Activated CD4-positive, alpha-beta T cell treated with anti-CD3 and anti-CD28 coated beads, Interleukin-2, amount 10 ng/mL, durations not matched to agents 24 days and 14 days (primary cell): ENCODE measurements at regions not wholly inside any gene's neighbourhood (a gene's known extent, or its start where the extent isn't known, plus 50 kb on each side); places are given as distances from the start of the nearest gene placed in this dataset.
"Not testable (repeated sequence)": the region's sequence is repeated elsewhere in the genome, so short reads cannot be mapped to it uniquely, and the experiment has no call there.

ENCODE experiments used
- DNase-seq: peaks from one replicate; pipeline ENCODE4 v3.0.0; 2022
- H3K27ac Mint-ChIP-seq: one replicate; pipeline ENCODE4 v1.8.0; 2022; ENCODE audit warnings: mild to moderate bottlenecking, mixed read lengths
- H3K27me3 Mint-ChIP-seq: one replicate; pipeline ENCODE4 v1.8.0; 2022; ENCODE audit warnings: mixed read lengths
- H3K36me3 Mint-ChIP-seq: one replicate; pipeline ENCODE4 v1.8.0; 2022; ENCODE audit warnings: low read depth, mild to moderate bottlenecking, mixed read lengths
- H3K4me1 Mint-ChIP-seq: one replicate; pipeline ENCODE4 v1.8.0; 2021; ENCODE audit warnings: mixed read lengths
- H3K4me3 Mint-ChIP-seq: one replicate; pipeline ENCODE4 v1.8.0; 2022; ENCODE audit warnings: mild to moderate bottlenecking, moderate library complexity, mixed read lengths
- H3K9me3 Mint-ChIP-seq: one replicate; pipeline ENCODE4 v1.8.0; 2021; ENCODE audit warnings: mixed read lengths
- intact Hi-C: fragments of 100-400 bp; cut with micrococcal nuclease; formaldehyde crosslinking; loops from one replicate; pipeline ENCODE4 v1.15.1; 2023

- H3K4me3 Mint-ChIP-seq: no peak overlapping the region
- H3K9me3 Mint-ChIP-seq: no peaks in the 10 kb centered on the region
- H3K4me1 Mint-ChIP-seq: no peaks in the 10 kb centered on the region
- intact Hi-C loops: no loop called here
- no peak overlapping the region for H3K27ac Mint-ChIP-seq
- H3K27me3 Mint-ChIP-seq: peaks cover 13% of the 10 kb centered on the region
- no peaks in the 10 kb centered on the region for H3K36me3 Mint-ChIP-seq
- no peak for DNase-seq
Measured at GRCh38 chr21:15119486-15119885, 54.7 kb upstream of the NRIP1 start.

GRCh38 chr21:15121097-15121654 lies 56.4 kb upstream of the NRIP1 start:
- no peak overlapping the region for H3K27ac Mint-ChIP-seq
- no peak for DNase-seq
- no peak overlapping the region for H3K4me3 Mint-ChIP-seq
- no peaks in the 10 kb centered on the region for H3K36me3 Mint-ChIP-seq
- intact Hi-C loops: no loop called here
- no peaks in the 10 kb centered on the region for H3K4me1 Mint-ChIP-seq
- H3K27me3 Mint-ChIP-seq: peaks cover 13% of the 10 kb centered on the region
- H3K9me3 Mint-ChIP-seq: no peaks in the 10 kb centered on the region

GRCh38 chr21:15121655-15122120 lies 56.9 kb upstream of the NRIP1 start:
- Mint-ChIP-seq H3K4me3 (no peak overlapping the region), H3K27me3 (peaks cover 13% of the 10 kb centered on the region), H3K4me1 (no peaks in the 10 kb centered on the region), H3K9me3 (no peaks in the 10 kb centered on the region), H3K36me3 (no peaks in the 10 kb centered on the region), H3K27ac (no peak overlapping the region)
- intact Hi-C loops: no loop called here
- no peak for DNase-seq

- intact Hi-C loops: no loop called here
- no peak overlapping the region for H3K4me3 Mint-ChIP-seq
- DNase-seq: no peak
- no peak overlapping the region for H3K27ac Mint-ChIP-seq
- H3K36me3 Mint-ChIP-seq: no peaks in the 10 kb centered on the region
- peaks cover 13% of the 10 kb centered on the region for H3K27me3 Mint-ChIP-seq
- H3K4me1 Mint-ChIP-seq: no peaks in the 10 kb centered on the region
- H3K9me3 Mint-ChIP-seq: no peaks in the 10 kb centered on the region
Measured at GRCh38 chr21:15122241-15122640, 57.4 kb upstream of the NRIP1 start.

GRCh38 chr21:15124731-15125130 lies 59.9 kb upstream of the NRIP1 start:
- H3K27me3 Mint-ChIP-seq: peaks cover 13% of the 10 kb centered on the region

GRCh38 chr21:15126948-15127347 lies 62.1 kb upstream of the NRIP1 start:
- intact Hi-C loops: no loop called here
- H3K9me3 Mint-ChIP-seq: no peaks in the 10 kb centered on the region
- no peaks in the 10 kb centered on the region for H3K36me3 Mint-ChIP-seq
- H3K4me3 Mint-ChIP-seq: no peak overlapping the region
- DNase-seq: no peak
- H3K27ac Mint-ChIP-seq: no peak overlapping the region
- H3K27me3 Mint-ChIP-seq: peaks cover 3% of the 10 kb centered on the region
- no peaks in the 10 kb centered on the region for H3K4me1 Mint-ChIP-seq

More at GRCh38 chr21:15124731-15125130, 59.9 kb upstream of the NRIP1 start:
- Mint-ChIP-seq H3K4me3 (no peak overlapping the region), H3K9me3 (no peaks in the 10 kb centered on the region), H3K4me1 (no peaks in the 10 kb centered on the region), H3K36me3 (no peaks in the 10 kb centered on the region), H3K27ac (no peak overlapping the region)
- intact Hi-C loops: no loop called here
- no peak for DNase-seq

- no peaks in the 10 kb centered on the region for H3K36me3 Mint-ChIP-seq
- H3K27me3 Mint-ChIP-seq: peaks cover 1% of the 10 kb centered on the region
- H3K4me1 Mint-ChIP-seq: no peaks in the 10 kb centered on the region
- intact Hi-C loops: no loop called here
- no peak overlapping the region for H3K4me3 Mint-ChIP-seq
- no peaks in the 10 kb centered on the region for H3K9me3 Mint-ChIP-seq
- DNase-seq: no peak
- no peak overlapping the region for H3K27ac Mint-ChIP-seq
Measured at GRCh38 chr21:15127437-15127836, 62.6 kb upstream of the NRIP1 start.

GRCh38 chr21:15128267-15128666 lies 63.5 kb upstream of the NRIP1 start:
- intact Hi-C loops: no loop called here
- no peaks in the 10 kb centered on the region for H3K27me3 Mint-ChIP-seq
- H3K9me3 Mint-ChIP-seq: no peaks in the 10 kb centered on the region
- H3K4me1 Mint-ChIP-seq: no peaks in the 10 kb centered on the region
- H3K4me3 Mint-ChIP-seq: no peak overlapping the region
- DNase-seq: no peak
- H3K27ac Mint-ChIP-seq: no peak overlapping the region
- H3K36me3 Mint-ChIP-seq: no peaks in the 10 kb centered on the region

- intact Hi-C loops, H3K27me3 Mint-ChIP-seq, H3K4me1 Mint-ChIP-seq, H3K36me3 Mint-ChIP-seq, H3K9me3 Mint-ChIP-seq, H3K4me3 Mint-ChIP-seq, H3K27ac Mint-ChIP-seq, DNase-seq: not testable (repeated sequence)
Measured at GRCh38 chr21:15128714-15129113, 63.9 kb upstream of the NRIP1 start.

- Mint-ChIP-seq H3K4me3 (no peak overlapping the region), H3K9me3 (no peaks in the 10 kb centered on the region), H3K36me3 (no peaks in the 10 kb centered on the region), H3K27ac (no peak overlapping the region), H3K4me1 (no peaks in the 10 kb centered on the region), H3K27me3 (no peaks in the 10 kb centered on the region)
- intact Hi-C loops: no loop called here
- DNase-seq: no peak
Measured at GRCh38 chr21:15130326-15130725, 65.5 kb upstream of the NRIP1 start.

GRCh38 chr21:15130751-15131150 lies 66.0 kb upstream of the NRIP1 start:
- H3K4me1 Mint-ChIP-seq: no peaks in the 10 kb centered on the region
- no peaks in the 10 kb centered on the region for H3K27me3 Mint-ChIP-seq
- no peak overlapping the region for H3K27ac Mint-ChIP-seq
- H3K36me3 Mint-ChIP-seq: no peaks in the 10 kb centered on the region
- H3K4me3 Mint-ChIP-seq: no peak overlapping the region
- H3K9me3 Mint-ChIP-seq: no peaks in the 10 kb centered on the region
- intact Hi-C loops: no loop called here
- no peak for DNase-seq

GRCh38 chr21:15132781-15133180 lies 68.0 kb upstream of the NRIP1 start:
- H3K9me3 Mint-ChIP-seq: no peaks in the 10 kb centered on the region

GRCh38 chr21:15134701-15135470 lies 70.1 kb upstream of the NRIP1 start:
- H3K27me3 Mint-ChIP-seq: peaks cover 4% of the 10 kb centered on the region
- intact Hi-C loops: no loop called here
- H3K4me3 Mint-ChIP-seq: no peak overlapping the region
- H3K9me3 Mint-ChIP-seq: no peaks in the 10 kb centered on the region
- DNase-seq: no peak
- H3K4me1 Mint-ChIP-seq: no peaks in the 10 kb centered on the region
- no peaks in the 10 kb centered on the region for H3K36me3 Mint-ChIP-seq
- no peak overlapping the region for H3K27ac Mint-ChIP-seq

More at GRCh38 chr21:15132781-15133180, 68.0 kb upstream of the NRIP1 start:
- Mint-ChIP-seq H3K36me3 (no peaks in the 10 kb centered on the region), H3K4me3 (no peak overlapping the region), H3K27me3 (peaks cover 1% of the 10 kb centered on the region), H3K4me1 (no peaks in the 10 kb centered on the region), H3K27ac (no peak overlapping the region)
- intact Hi-C loops: no loop called here
- no peak for DNase-seq

- no peaks in the 10 kb centered on the region for H3K9me3 Mint-ChIP-seq
- intact Hi-C loops: no loop called here
- H3K27ac Mint-ChIP-seq: no peak overlapping the region
- H3K4me1 Mint-ChIP-seq: no peaks in the 10 kb centered on the region
- H3K27me3 Mint-ChIP-seq: peaks cover 5% of the 10 kb centered on the region
- no peak for DNase-seq
- no peaks in the 10 kb centered on the region for H3K36me3 Mint-ChIP-seq
- no peak overlapping the region for H3K4me3 Mint-ChIP-seq
Measured at GRCh38 chr21:15135867-15136629, 71.2 kb upstream of the NRIP1 start.
